ENCODE measurements at regions not wholly inside any gene's neighbourhood (a gene's known extent, or its start where the extent isn't known, plus 50 kb on each side); places are given as distances from the start of the nearest gene placed in this dataset.

DNA sequence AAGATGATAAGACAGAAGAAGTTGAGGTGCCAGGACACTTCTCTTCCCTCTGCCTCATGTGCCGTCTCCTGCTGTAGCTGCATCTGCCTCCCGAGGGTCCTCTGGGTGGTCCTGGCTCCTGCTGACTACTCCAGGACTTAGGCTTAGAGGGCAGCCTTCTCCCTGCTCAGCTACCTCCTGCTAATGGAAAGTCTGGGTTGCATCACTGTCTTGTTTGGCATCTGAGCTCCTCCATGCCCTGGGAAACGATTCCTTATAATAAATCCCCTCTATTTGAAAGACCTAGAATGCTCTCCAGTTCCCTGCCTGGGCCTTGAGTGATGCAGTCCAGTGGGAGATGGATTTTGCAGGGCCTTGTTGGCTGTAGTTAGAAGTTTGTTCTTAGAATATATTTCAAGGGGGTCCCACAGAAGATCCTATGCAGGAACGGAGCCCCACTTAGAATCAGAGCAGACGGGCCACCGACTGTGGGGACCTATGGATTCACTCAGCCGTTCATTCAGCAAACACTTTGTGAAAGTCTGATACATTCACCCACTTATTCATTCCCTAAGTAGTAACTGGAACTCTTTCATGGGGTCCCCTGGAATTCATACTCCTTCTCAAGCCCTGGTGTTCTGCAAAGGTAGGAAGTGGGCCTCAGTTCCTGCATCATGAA is 269.8 kb upstream of the HDAC4 start:
- H3K27me3 ChIP-seq: no peaks in the 10 kb centered on the region
- no peak overlapping the region for H3K27ac ChIP-seq
- TF ChIP-seq, protein P1, sequence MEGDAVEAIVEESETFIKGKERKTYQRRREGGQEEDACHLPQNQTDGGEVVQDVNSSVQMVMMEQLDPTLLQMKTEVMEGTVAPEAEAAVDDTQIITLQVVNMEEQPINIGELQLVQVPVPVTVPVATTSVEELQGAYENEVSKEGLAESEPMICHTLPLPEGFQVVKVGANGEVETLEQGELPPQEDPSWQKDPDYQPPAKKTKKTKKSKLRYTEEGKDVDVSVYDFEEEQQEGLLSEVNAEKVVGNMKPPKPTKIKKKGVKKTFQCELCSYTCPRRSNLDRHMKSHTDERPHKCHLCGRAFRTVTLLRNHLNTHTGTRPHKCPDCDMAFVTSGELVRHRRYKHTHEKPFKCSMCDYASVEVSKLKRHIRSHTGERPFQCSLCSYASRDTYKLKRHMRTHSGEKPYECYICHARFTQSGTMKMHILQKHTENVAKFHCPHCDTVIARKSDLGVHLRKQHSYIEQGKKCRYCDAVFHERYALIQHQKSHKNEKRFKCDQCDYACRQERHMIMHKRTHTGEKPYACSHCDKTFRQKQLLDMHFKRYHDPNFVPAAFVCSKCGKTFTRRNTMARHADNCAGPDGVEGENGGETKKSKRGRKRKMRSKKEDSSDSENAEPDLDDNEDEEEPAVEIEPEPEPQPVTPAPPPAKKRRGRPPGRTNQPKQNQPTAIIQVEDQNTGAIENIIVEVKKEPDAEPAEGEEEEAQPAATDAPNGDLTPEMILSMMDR (IDR thresholded peaks at IDR 0.05): no peak
- TF ChIP-seq POLR2A (IDR thresholded peaks at IDR 0.05): no peak
- peak in 1 of 3 donors; percentile 3 for DNase-seq
- no peaks in the 10 kb centered on the region for H3K36me3 ChIP-seq
- no peak overlapping the region for H3K4me3 ChIP-seq
- no peaks in the 10 kb centered on the region for H3K4me1 ChIP-seq
- H3K9me3 ChIP-seq: no peaks in the 10 kb centered on the region

DNA sequence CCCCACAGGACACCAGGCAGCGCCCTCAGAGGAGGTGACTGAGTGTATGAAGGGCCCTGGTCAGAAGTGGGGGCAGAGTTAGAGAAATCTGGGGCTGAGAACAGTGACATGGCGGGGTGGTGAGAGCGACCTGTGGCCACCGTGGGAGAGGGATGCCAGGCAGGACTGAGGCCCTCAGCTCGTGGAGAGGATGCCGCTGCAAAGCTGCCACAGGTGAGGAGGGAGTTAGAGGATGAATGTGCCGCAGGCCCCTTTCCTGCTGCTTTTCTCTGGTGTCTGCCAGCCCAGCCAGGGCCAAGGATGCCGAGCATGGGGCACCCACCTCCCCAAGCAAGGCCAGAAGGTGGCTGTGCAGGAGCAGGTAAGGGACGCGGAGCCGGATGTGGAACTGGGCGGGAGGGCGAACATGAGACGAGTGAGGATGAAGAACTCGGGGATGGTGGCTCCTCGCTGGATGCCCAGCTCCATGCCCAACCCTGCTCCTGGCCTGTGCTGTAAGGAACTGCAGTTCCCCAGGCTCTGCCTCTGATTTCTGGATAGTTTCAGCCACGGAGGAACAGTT is 269.2 kb upstream of the HDAC4 start:
- H3K36me3 ChIP-seq: no peaks in the 10 kb centered on the region
- no peak overlapping the region for H3K27ac ChIP-seq
- no peaks in the 10 kb centered on the region for H3K27me3 ChIP-seq
- H3K4me3 ChIP-seq: no peak overlapping the region
- H3K9me3 ChIP-seq: no peaks in the 10 kb centered on the region
- no peaks in the 10 kb centered on the region for H3K4me1 ChIP-seq
- TF ChIP-seq, protein P1 (IDR thresholded peaks at IDR 0.05): no peak
- TF ChIP-seq POLR2A (IDR thresholded peaks at IDR 0.05): no peak
- DNase-seq: peak in 1 of 3 donors; percentile 11

DNA sequence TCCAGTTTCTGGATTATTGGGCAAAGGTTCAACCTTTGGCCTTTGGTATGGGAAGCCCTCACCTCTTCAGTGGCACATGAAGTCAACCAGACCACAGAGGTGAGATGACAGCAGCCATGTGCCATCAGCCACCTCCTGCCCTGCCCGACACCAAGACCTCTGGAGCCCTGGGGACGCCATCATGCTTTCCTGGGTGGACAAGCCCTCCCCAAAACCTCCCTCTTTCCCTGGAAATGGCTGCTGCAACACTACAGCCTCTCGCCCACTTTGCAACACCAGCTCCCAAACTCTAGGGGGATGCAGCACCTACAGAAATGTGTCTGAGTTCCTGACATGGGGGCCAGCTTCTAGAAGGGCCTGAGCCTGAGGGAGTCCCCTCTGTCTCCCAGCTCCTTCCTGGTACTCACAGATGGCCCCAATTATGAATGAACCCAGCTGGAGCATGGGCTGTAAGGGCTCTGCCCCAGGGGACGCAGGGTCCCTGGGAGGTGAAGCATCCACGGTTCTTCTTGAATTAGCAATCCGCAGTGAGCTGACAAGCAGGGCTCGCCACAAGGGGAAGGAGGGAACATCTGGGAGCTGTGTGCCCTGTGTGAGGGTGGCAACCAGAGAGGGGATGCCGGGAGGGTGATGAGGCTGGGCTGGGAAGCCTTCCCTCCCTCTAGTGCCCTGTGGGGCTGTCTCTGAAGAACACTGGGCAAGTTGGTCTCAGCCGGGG is 268.5 kb upstream of the HDAC4 start:
- no peaks in the 10 kb centered on the region for H3K4me1 ChIP-seq
- no peak overlapping the region for H3K4me3 ChIP-seq
- no peak for TF ChIP-seq POLR2A (IDR thresholded peaks at IDR 0.05)
- TF ChIP-seq, protein P1 (IDR thresholded peaks at IDR 0.05): no peak
- DNase-seq: peak in 1 of 3 donors; percentile 11
- no peaks in the 10 kb centered on the region for H3K27me3 ChIP-seq
- no peak overlapping the region for H3K27ac ChIP-seq
- no peaks in the 10 kb centered on the region for H3K36me3 ChIP-seq
- H3K9me3 ChIP-seq: no peaks in the 10 kb centered on the region

DNA sequence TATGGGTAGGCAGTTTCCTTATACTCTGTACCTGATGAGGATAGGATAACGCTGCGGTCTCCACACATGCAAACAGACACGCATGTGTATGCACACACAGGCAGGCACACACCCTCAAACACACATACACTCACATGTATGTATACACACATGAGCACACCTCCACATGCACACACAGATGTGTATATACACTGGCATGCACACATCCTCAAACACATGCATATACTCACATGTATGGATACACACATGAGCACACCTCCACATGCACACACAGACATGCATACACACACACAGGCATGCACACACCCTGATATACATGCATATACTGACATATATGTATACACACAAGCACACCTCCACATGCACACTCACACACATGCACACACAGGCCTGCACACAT is 267.8 kb upstream of the HDAC4 start:
- TF ChIP-seq POLR2A (IDR thresholded peaks at IDR 0.05): no peak
- TF ChIP-seq, protein P1 (IDR thresholded peaks at IDR 0.05): no peak
- H3K27ac ChIP-seq: no peak overlapping the region
- no peaks in the 10 kb centered on the region for H3K36me3 ChIP-seq
- H3K9me3 ChIP-seq: no peaks in the 10 kb centered on the region
- DNase-seq: peak in 1 of 3 donors; percentile 1
- no peaks in the 10 kb centered on the region for H3K27me3 ChIP-seq
- H3K4me3 ChIP-seq: no peak overlapping the region
- no peaks in the 10 kb centered on the region for H3K4me1 ChIP-seq

DNA sequence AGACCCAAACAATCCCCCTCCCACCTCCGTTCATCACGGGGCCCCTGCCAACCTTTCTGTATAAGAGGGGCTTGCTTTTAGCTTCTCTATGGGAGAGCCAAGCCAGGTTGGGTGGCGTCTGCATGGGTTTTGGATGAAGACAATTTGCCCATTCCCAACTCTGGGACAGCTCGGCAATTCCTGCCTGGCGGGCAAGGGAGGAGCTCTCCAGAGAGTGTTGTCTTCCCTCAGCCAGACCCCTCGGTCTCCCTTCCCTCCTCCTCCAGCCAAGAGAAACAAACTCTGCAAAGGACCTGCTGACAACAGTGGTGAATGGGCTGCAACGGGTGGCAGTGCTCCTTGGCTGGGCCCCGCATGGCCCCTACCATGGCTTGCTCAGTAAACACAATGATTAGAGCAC is 267.2 kb upstream of the HDAC4 start:
- Histone ChIP-seq H3K36me3 (no peaks in the 10 kb centered on the region), H3K9me3 (no peaks in the 10 kb centered on the region), H3K4me3 (no peak overlapping the region), H3K4me1 (no peaks in the 10 kb centered on the region), H3K27ac (no peak overlapping the region), H3K27me3 (no peaks in the 10 kb centered on the region)
- TF ChIP-seq, protein P1 (IDR thresholded peaks at IDR 0.05): no peak
- TF ChIP-seq POLR2A (IDR thresholded peaks at IDR 0.05): no peak
- peak in 1 of 3 donors; percentile 3 for DNase-seq
